DND-41 (cell line): ENCODE measurements at regions not wholly inside any gene's neighbourhood (a gene's known extent, or its start where the extent isn't known, plus 50 kb on each side); places are given as distances from the start of the nearest gene placed in this dataset.

ENCODE experiments used
- ATAC-seq: fragments of 200-7000 bp; cut with Tn5 transposase; 3 replicates; pipeline ENCODE4 v1.9.1; 2021; ENCODE audit warnings: low read depth; ENCODE audit not compliant: insufficient read depth
- DNase-seq: peaks from one replicate; pipeline ENCODE4 v3.0.0-alpha.2; 2020
- H2AFZ ChIP-seq: 2 replicates; pipeline ENCODE4 v1.6.0; 2012; ENCODE audit warnings: low read depth, low read length
- H3K27ac ChIP-seq: 2 replicates; pipeline ENCODE4 v1.5.1; 2012; ENCODE audit warnings: low read length, inconsistent platforms
- H3K27me3 ChIP-seq: fragments of 200-600 bp; sonication (generic); 2 replicates; pipeline ENCODE4 v1.6.0; 2012; ENCODE audit warnings: low read length, mild to moderate bottlenecking, inconsistent platforms; ENCODE audit not compliant: insufficient read depth, poor library complexity
- H3K36me3 ChIP-seq: 2 replicates; pipeline ENCODE4 v1.5.1; 2012; ENCODE audit warnings: low read length, inconsistent platforms; ENCODE audit not compliant: insufficient read depth
- H3K4me1 ChIP-seq: 2 replicates; pipeline ENCODE4 v1.5.1; 2012; ENCODE audit warnings: mild to moderate bottlenecking, low read length; ENCODE audit not compliant: insufficient read depth
- H3K4me2 ChIP-seq: 2 replicates; pipeline ENCODE4 v1.6.0; 2012; ENCODE audit warnings: mild to moderate bottlenecking, moderate library complexity, low read length, inconsistent platforms; ENCODE audit not compliant: insufficient read depth
- H3K4me3 ChIP-seq, 2 experiments: fragments of 200-600 bp in 1 of 2; shearing (Covaris generic) in 1 of 2; 2 replicates each; pipeline ENCODE4 v1.5.1; 2012 to 2016; ENCODE audit warnings: inconsistent platforms in 2 of 2, low read length in 2 of 2, mild to moderate bottlenecking in 2 of 2, low read depth in 1 of 2, moderate library complexity in 1 of 2
- H3K79me2 ChIP-seq: 2 replicates; pipeline ENCODE4 v1.6.0; 2012; ENCODE audit warnings: low read length, inconsistent platforms; ENCODE audit not compliant: insufficient read depth
- H3K9ac ChIP-seq: 2 replicates; pipeline ENCODE4 v1.6.0; 2012; ENCODE audit warnings: low read depth, mild to moderate bottlenecking, inconsistent platforms, low read length, moderate library complexity
- H3K9me3 ChIP-seq: 2 replicates; pipeline ENCODE4 v1.5.1; 2012; ENCODE audit warnings: low read length, moderate library complexity, mild to moderate bottlenecking, inconsistent platforms; ENCODE audit not compliant: insufficient read depth, severe bottlenecking
- H4K20me1 ChIP-seq: 2 replicates; pipeline ENCODE4 v1.6.0; 2012; ENCODE audit warnings: low read length; ENCODE audit not compliant: insufficient read depth
- EZH2 ChIP-seq: IDR thresholded peaks from 3 replicates; pipeline ENCODE4 v1.6.1; 2012; ENCODE audit warnings: borderline replicate concordance, low read depth, mild to moderate bottlenecking, moderate library complexity, low read length, inconsistent platforms; ENCODE audit not compliant: severe bottlenecking
- TF ChIP-seq, protein P1 (sequence below): IDR thresholded peaks from 2 replicates; pipeline ENCODE4 v1.5.1; 2012; ENCODE audit warnings: borderline replicate concordance, low read length, moderate library complexity, mild to moderate bottlenecking; ENCODE audit not compliant: poor library complexity, severe bottlenecking; ENCODE audit errors: extremely low read depth

DNA sequence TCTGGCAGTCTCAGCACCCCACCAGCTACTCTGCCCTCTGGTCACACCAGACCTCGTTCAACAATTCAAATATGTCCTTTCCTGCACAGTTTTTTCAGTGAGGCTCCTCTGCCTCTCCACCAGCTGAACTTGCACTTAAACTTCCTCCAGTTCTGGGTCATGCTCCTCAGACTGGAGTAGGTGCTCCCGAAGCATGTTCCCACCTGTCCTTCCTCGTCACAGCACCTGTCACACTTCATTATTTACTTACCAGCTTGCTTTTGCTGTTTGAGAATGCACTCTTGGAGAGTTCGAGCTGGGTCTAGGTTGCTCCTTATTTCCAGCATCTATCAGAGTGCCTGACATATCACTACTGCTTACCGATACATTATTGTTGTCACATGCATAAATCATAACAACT lies 144.8 kb upstream of the TTC29 start:
- DNase-seq (no peak), ATAC-seq (no peak)
- H4K20me1 ChIP-seq: no peaks in the 10 kb centered on the region
- H3K79me2 ChIP-seq: no peaks in the 10 kb centered on the region
- no peak overlapping the region for H3K9ac ChIP-seq
- H3K27me3 ChIP-seq: no peaks in the 10 kb centered on the region
- H3K9me3 ChIP-seq: no peaks in the 10 kb centered on the region
- no peak overlapping the region for H2AFZ ChIP-seq
- H3K4me2 ChIP-seq: no peak overlapping the region
- H3K36me3 ChIP-seq: no peaks in the 10 kb centered on the region
- H3K4me3 ChIP-seq: no peak overlapping the region
- H3K27ac ChIP-seq: no peak overlapping the region
- no peaks in the 10 kb centered on the region for H3K4me1 ChIP-seq
- no peak for TF ChIP-seq EZH2
- TF ChIP-seq, protein P1, sequence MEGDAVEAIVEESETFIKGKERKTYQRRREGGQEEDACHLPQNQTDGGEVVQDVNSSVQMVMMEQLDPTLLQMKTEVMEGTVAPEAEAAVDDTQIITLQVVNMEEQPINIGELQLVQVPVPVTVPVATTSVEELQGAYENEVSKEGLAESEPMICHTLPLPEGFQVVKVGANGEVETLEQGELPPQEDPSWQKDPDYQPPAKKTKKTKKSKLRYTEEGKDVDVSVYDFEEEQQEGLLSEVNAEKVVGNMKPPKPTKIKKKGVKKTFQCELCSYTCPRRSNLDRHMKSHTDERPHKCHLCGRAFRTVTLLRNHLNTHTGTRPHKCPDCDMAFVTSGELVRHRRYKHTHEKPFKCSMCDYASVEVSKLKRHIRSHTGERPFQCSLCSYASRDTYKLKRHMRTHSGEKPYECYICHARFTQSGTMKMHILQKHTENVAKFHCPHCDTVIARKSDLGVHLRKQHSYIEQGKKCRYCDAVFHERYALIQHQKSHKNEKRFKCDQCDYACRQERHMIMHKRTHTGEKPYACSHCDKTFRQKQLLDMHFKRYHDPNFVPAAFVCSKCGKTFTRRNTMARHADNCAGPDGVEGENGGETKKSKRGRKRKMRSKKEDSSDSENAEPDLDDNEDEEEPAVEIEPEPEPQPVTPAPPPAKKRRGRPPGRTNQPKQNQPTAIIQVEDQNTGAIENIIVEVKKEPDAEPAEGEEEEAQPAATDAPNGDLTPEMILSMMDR: no peak

DNA sequence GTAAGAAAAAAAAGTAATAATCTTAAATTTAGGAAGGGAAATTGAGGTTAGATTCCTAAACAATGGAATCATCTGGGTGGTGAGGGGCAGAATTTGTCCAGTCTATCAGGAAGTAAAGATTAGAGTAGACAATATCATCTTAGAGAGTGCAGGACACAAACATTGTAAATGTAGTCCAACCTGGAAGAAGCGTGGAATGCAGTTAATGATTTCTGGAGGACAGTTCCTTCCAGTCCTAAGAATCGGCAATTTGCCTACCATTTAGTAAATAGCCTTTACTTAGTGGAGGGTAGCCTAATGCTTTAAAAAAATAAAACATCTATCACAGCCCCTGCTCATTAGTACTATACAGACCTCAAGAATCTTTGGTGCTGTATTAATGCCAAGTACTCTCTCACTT lies 147.5 kb upstream of the TTC29 start:
- H3K9me3 ChIP-seq: peaks cover 3% of the 10 kb centered on the region
- no peak overlapping the region for H3K4me3 ChIP-seq
- H3K27ac ChIP-seq: no peak overlapping the region
- no peak overlapping the region for H3K9ac ChIP-seq
- no peak for DNase-seq
- no peak overlapping the region for H2AFZ ChIP-seq
- no peak overlapping the region for H3K4me2 ChIP-seq
- no peaks in the 10 kb centered on the region for H3K79me2 ChIP-seq
- no peaks in the 10 kb centered on the region for H3K4me1 ChIP-seq
- TF ChIP-seq EZH2: no peak
- H3K36me3 ChIP-seq: no peaks in the 10 kb centered on the region
- no peaks in the 10 kb centered on the region for H4K20me1 ChIP-seq
- ATAC-seq: no peak
- no peaks in the 10 kb centered on the region for H3K27me3 ChIP-seq

DNA sequence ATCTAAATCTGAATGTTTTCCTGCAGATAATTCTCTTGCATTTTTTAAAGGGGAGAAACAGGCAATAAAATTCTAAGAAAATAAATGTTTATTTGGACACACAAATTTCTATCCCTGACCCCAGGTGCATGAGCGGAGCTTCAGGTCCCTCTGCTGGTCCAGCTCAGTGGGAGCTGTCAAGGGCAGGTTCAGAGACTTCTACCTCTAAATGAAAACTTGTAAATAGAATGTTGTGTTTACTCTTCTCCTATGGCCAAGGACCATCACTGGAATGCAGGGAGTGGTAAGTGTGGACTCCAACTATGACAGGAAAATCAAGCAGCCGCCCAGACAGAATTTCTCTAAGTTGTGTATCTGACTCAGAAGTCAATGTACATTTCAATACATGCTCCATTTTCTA lies 148.6 kb upstream of the TTC29 start:
- peaks cover 3% of the 10 kb centered on the region for H3K9me3 ChIP-seq
- no peak overlapping the region for H3K9ac ChIP-seq
- H3K4me1 ChIP-seq: no peaks in the 10 kb centered on the region
- no peak overlapping the region for H2AFZ ChIP-seq
- no peak overlapping the region for H3K4me2 ChIP-seq
- H3K79me2 ChIP-seq: no peaks in the 10 kb centered on the region
- H3K4me3 ChIP-seq: no peak overlapping the region
- ATAC-seq: no peak
- no peaks in the 10 kb centered on the region for H3K27me3 ChIP-seq
- DNase-seq: no peak
- H4K20me1 ChIP-seq: no peaks in the 10 kb centered on the region
- no peak overlapping the region for H3K27ac ChIP-seq
- TF ChIP-seq, protein P1: no peak
- no peak for TF ChIP-seq EZH2
- no peaks in the 10 kb centered on the region for H3K36me3 ChIP-seq

DNA sequence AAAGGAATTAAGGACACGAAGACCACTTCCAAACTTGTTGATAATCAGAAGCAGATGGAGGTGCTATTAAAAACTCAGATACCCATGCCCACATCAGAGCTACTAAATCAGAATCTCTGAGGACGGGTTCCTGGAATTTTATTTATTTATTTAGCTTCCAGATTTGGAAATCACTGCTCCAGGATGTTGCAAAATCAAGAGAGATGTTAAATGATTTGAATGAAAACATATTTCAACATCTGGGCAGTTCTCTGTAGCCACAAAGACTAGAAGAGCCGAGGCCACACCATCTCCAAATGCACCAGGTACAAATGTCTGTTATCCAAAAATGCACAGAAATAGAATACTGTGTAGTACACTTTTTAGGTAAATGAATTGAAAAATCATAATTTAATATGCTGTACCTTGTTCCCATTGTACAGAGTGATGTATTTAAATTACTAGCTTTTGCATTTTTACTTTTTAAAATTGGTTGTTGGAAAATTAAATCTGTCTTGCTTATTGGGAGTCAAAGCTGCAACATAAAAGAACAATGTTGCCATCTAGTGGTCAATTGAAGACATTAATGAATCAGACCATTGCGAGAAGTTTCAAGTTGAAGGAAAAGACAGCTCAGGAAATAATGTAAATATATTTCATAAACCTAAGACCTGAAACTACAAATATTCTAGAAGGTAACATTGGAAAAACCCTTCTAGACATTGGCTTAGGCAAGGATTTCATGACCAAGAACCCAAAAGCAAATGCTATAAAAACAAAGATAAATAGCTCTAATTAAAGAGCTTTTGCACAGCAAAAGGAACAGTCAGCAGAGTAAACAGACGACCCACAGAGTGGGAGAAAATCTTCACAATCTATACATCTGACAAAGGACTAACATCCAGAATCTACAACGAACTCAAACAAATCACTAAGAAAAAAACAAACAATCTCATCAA lies 151.3 kb upstream of the TTC29 start:
- Histone ChIP-seq H3K27ac (no peak overlapping the region), H2AFZ (no peak overlapping the region), H4K20me1 (no peaks in the 10 kb centered on the region), H3K9me3 (peaks cover 3% of the 10 kb centered on the region), H3K36me3 (no peaks in the 10 kb centered on the region), H3K27me3 (no peaks in the 10 kb centered on the region), H3K4me3 (no peak overlapping the region), H3K4me1 (no peaks in the 10 kb centered on the region), H3K79me2 (no peaks in the 10 kb centered on the region), H3K4me2 (no peak overlapping the region), H3K9ac (no peak overlapping the region)
- DNase-seq (no peak), ATAC-seq (no peak)
- TF ChIP-seq, protein P1: peak; percentile 75
- TF ChIP-seq EZH2: no peak
